Activated T-cell treated with anti-CD3 and anti-CD28 coated beads, Interleukin-2, amount 50 U/mL, for 48 hours (primary cell): ENCODE measurements at regions not wholly inside any gene's neighbourhood (a gene's known extent, or its start where the extent isn't known, plus 50 kb on each side); places are given as distances from the start of the nearest gene placed in this dataset.

Experiments used
- DNase-seq, 2 experiments: peaks; one replicate each; pipeline ENCODE4 v3.0.0-alpha.2; 2020

GRCh38 chr1:238248356-238248755 lies 357.6 kb upstream of the ZP4 start:
- DNase-seq, result no peak

DNA sequence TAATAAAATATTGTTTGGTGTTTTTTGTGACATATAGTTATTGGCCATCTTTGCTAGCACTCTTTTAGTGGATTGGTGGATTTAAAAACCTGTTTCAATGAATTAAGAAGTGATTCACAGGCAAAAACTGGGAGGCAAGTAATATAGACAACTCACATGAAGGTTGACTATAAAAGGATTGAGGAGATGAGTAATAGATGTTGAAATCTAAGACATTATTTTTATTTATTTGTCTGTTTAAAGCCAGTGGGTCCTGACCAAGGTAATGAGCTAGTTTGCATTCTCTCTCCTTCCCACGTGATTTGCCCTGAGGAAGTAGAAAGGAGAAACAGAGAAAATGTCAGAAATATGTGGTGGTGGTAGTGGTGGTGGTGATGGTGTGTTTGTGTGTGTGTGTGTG lies 351.5 kb upstream of the ZP4 start:
- no peak for DNase-seq

GRCh38 chr1:238241607-238242006 lies 350.9 kb upstream of the ZP4 start:
- no peak for DNase-seq

- DNase-seq, result no peak
Observed at GRCh38 chr1:238239343-238239742, 348.6 kb upstream of the ZP4 start.

DNA sequence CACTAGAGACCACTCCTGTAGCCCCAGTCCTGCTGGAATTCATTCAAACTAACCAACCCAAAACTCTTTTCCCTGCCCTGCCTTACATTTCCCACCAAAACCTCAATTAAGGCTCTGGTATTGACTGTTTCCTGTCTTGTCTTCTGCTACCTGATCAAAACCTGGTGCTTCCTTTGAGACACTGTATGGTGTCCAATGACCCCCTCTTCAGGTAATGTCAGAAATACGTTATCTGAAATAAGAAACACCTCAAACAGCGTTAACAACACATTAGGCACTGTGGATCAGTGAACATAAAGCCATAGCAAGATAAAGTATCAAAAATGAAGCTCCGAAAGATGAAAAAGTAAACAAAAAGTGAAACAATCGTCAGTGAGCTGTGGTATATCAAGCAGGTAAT lies 343.2 kb upstream of the ZP4 start:
- DNase-seq, result no peak

DNA sequence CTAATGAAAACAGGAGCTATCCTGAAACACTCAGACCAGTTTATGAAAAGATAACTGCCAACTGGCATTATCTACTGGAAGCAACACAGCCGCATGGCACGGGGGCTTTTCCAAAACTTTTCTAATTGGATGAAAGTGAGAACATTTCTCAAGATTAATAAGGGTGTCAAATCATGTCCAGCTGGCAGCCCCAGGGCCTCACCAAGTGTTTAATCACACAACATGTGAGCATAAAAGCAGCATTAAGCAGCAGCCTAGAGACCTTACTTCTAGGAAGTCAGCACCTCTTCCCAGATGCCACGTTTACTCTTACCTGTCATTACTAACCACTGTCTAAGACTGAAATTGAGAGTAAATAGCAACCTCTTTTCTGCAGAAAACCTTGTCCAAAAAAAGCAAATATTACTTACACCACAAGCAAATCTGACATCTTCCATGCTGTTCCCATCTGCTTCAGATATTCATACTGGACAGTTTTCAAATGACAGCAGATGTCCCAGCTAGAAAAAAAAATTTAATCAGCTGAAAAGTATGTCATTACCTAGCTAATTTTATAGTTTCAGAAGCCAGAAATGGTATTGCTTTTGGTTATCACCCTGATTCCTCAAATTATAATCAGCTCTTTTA lies 341.5 kb upstream of the ZP4 start:
- DNase-seq, result no peak

GRCh38 chr1:238226810-238227209 lies 336.1 kb upstream of the ZP4 start:
- no peak for DNase-seq

GRCh38 chr1:238223076-238223640 lies 332.4 kb upstream of the ZP4 start:
- DNase-seq, result no peak

- DNase-seq, result no peak
Observed at GRCh38 chr1:238221738-238222137, 331.0 kb upstream of the ZP4 start.

GRCh38 chr1:238214449-238214848 lies 323.7 kb upstream of the ZP4 start:
- no peak for DNase-seq

- DNase-seq, result no peak
Observed at GRCh38 chr1:238205045-238205662, 314.4 kb upstream of the ZP4 start.

DNA sequence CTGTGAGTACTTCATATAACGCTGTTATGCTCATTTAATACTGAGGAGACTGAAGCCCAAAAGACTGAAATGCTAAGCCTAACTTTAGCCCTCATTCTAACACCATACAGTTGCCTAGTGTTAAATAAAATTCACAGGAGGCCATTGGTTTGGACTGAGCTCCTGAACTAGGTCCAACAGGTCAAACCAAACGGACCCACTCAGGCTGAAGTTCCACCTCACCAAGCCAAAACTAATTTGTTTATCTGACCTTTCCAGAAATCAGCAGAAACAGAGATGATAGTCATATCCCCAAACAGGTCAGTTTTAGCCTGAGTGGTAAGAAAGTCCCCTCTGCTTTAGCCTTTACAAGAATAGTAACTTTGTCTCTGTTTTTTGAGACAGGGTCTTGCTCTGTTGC lies 311.3 kb upstream of the ZP4 start:
- DNase-seq, result no peak

DNA sequence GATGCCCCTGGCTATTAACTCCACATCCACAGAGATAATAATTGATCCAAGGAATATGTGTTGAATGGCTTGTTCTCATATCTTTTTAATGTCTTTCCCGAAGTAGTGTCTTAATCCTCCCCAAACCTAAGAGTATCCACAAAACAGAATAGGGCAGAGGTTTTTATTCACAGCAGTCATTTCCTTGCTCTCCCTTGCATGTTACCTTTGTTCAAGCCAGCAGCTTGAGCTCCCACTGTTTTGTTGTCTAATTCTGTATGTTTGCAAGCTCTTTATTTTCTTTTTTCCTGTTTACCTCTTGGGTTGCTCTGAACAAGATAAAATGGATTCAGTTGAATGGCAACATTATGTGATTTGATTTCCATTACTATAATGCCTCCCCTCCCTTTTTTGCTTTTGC lies 308.6 kb upstream of the ZP4 start:
- DNase-seq, result no peak

DNA sequence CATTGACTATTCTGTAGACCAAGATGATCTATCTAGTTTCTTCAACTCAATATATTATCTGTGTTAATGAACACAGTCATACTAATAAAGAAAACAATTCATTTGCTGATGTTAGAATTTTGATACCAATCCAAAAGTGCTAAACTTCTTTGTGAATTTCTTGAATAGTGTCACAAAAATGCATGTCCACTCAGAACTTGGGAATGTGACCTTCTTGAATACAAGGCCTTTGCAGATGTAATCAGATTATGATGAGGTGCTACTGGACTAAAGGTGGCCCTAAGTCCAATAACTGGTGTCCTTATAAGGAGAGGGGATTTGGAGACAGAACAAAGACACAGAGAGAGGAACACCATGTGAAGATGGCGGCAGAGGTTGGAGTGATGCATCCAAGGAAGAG lies 305.8 kb upstream of the ZP4 start:
- no peak for DNase-seq

DNA sequence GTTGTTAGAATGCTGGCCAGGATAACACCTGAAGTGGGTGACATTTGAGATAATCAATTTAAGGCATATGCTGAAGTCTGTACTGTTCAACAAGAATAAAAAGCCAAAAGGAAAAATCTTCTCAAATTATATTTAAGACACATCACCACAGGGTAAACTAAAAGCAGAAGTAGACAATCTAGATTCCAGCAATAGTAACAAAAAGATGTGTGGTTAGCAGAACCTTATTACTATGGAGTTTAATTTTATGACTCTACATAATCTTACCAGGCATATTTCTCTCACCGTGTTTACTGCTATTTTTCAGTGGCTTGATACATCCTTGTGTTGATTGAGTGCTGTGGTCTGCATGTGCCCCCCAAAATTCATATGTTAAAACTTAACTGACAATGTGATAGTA lies 300.4 kb upstream of the ZP4 start:
- DNase-seq, result no peak

DNA sequence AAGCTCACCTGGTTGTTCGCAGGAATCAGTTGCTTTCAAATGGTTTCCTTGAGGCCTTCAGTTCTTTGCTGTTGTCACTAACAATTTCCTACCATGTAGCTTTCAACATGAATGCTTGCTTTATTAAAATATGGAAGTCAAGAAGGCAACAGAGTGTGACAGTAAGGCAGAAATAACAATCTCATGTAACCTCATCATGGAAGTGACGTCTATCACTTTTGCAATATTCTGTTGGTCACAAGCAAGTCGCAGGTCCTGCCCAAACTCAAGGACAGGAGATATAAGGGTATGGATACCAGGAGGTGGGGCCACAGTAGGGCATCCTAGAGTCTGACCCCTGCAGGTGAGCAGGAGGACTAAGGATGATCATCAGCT lies 296.8 kb upstream of the ZP4 start:
- DNase-seq, result no peak

DNA sequence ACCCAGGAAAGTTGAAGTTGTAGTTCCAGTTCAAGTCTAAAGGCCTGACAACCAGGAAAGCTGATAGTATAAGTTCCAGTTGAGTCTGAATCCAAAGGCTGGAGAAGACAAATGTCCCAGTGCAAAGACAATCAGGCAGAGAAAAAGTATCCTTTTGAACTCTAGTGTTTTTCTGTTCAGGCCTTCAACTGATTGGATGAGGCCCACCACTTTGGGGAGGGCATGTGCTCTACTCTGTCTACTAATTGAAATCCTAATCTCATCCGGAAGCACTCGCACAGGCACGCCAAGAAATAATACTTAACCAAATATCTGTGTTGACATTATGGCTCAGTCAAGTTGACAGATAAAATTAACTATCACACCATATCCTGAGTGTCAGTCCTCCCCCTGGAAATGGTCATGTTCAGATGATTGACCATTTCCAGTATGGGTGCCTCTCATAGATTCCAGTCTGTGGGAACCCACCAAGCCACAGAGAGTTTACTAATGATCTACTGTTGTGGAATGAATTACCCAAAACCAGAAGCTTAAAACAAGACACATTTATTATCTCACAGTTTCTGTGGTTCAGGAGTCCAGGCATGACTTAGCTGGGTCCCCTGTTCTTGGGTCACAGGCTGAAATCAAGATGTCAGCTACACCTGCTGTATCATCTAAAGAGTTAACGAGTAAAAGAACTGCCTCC lies 296.3 kb upstream of the ZP4 start:
- no peak for DNase-seq

DNA sequence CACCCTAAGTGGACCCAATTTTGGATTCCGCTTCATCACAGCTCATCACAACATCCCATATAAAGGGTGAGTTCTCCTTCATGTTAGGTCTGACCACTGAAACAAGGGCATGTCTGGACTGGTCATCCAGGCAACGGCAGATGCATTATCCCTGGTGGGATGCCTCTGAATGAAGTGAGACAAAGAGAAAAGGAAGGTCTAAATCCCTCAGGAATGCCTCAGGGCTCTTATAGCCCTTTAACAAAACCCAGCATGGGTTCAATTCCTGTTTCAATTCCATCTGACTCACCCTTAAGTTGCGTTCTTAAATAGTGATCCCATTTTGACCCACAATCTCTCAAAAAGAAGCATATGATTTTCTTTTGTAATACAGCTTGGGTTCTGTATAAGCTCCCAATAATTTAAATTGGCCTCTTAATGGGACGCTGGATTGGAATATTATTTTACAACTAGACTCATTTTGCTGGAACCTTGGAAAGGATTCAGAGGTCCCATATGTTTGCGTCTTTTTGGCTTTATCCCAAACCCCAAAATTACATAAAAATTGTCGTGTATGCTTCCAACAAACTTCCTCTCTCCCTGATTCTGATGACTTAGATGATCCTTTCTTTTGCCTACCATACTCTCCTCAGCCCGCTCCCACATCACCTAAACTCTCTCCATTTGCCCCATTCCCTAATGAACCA lies 287.4 kb upstream of the ZP4 start:
- DNase-seq, result no peak

- no peak for DNase-seq
Observed at GRCh38 chr1:238177351-238177750, 286.6 kb upstream of the ZP4 start.

DNA sequence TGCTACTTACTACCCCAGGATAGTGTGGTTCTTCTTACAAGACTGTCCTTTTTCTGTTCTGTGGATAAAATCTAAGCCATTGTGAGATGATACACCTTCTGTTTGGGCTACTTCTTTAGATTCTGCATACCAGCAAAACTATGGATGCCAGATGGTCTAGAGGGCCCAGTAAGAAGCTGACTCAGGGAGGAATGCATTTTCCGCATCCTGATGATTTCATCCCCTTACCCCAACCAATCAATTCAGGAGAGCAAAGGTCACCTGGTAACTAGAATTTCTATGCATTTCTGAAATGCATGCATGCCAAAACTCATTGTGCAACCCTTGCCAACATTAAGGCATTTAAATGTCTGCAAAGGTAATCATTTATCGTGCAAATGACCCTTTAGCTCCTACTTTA lies 285.7 kb upstream of the ZP4 start:
- no peak for DNase-seq

GRCh38 chr1:238171985-238172384 lies 281.3 kb upstream of the ZP4 start:
- no peak for DNase-seq

DNA sequence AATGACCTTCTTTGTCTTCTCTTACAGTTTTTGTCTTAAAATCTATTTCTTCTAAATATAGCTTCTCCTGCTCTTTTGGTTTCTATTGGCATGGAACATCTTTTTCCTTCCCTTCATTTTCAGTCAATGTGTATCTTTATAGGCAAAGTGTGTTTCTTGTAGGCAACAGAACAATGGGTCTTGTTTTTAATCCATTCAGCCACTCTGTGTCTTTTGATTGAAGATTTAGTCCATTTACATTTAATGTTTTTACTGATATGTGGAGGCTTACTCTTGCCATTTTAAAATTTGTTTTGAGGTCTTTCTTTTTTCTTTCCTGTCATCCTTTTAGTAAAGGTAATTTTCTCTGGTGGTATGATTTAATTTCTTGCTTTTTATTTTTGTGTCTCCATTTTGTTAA lies 271.2 kb upstream of the ZP4 start:
- DNase-seq, result no peak

GRCh38 chr1:238153939-238154338 lies 263.2 kb upstream of the ZP4 start:
- DNase-seq, result no peak

GRCh38 chr1:238153253-238153652 lies 262.5 kb upstream of the ZP4 start:
- DNase-seq, result no peak
